ENCODE measurements at regions not wholly inside any gene's neighbourhood (a gene's known extent, or its start where the extent isn't known, plus 50 kb on each side); places are given as distances from the start of the nearest gene placed in this dataset.

- Histone ChIP-seq H3K27me3 (ENCODE audit: insufficient read depth, low read length, poor library complexity) (no peaks in the 10 kb centered on the region), H2AFZ (ENCODE audit: low read depth, low read length) (no peak overlapping the region), H3K4me1 (ENCODE audit: insufficient read depth, low read length) (peaks cover 7% of the 10 kb centered on the region; the same call in 1 of the 2 replicates), H4K20me1 (ENCODE audit: insufficient read depth, low read length) (no peaks in the 10 kb centered on the region), H3K36me3 (ENCODE audit: insufficient read depth, low read length) (no peaks in the 10 kb centered on the region), H3K27ac (ENCODE audit: low read length) (no peak overlapping the region), H3K9ac (ENCODE audit: low read depth, low read length) (no peak overlapping the region), H3K4me3 (ENCODE audit: low read depth in 1 of 2, low read length in 2 of 2) (no peak overlapping the region), H3K79me2 (ENCODE audit: insufficient read depth, low read length) (no peaks in the 10 kb centered on the region), H3K4me2 (ENCODE audit: insufficient read depth, low read length) (no peak overlapping the region), H3K9me3 (ENCODE audit: insufficient read depth, low read length, severe bottlenecking) (no peaks in the 10 kb centered on the region)
- DNase-seq = no peak
- ATAC-seq (ENCODE audit: insufficient read depth, low read depth) = no peak
- no peak for TF ChIP-seq EZH2 (IDR thresholded peaks at IDR 0.05; ENCODE audit: borderline replicate concordance, low read depth, low read length, severe bottlenecking)
- TF ChIP-seq CTCF (IDR thresholded peaks at IDR 0.05; ENCODE audit: borderline replicate concordance, extremely low read depth, low read length, poor library complexity, severe bottlenecking) = no peak
Observed at GRCh38 chr5:68898951-68899471, 194.8 kb upstream of the SLC30A5 start.

GRCh38 chr5:68911840-68912690 is 181.7 kb upstream of the SLC30A5 start:
- Histone ChIP-seq H3K9ac (ENCODE audit: low read depth, low read length) (no peak overlapping the region), H3K36me3 (ENCODE audit: insufficient read depth, low read length) (no peaks in the 10 kb centered on the region), H2AFZ (ENCODE audit: low read depth, low read length) (no peak overlapping the region), H4K20me1 (ENCODE audit: insufficient read depth, low read length) (no peaks in the 10 kb centered on the region), H3K9me3 (ENCODE audit: insufficient read depth, low read length, severe bottlenecking) (no peaks in the 10 kb centered on the region), H3K4me2 (ENCODE audit: insufficient read depth, low read length) (no peak overlapping the region), H3K4me1 (ENCODE audit: insufficient read depth, low read length) (no peaks in the 10 kb centered on the region), H3K79me2 (ENCODE audit: insufficient read depth, low read length) (no peaks in the 10 kb centered on the region), H3K27me3 (ENCODE audit: insufficient read depth, low read length, poor library complexity) (no peaks in the 10 kb centered on the region), H3K27ac (ENCODE audit: low read length) (no peak overlapping the region), H3K4me3 (ENCODE audit: low read depth in 1 of 2, low read length in 2 of 2) (no peak overlapping the region)
- DNase-seq (no peak), ATAC-seq (ENCODE audit: insufficient read depth, low read depth) (no peak)
- TF ChIP-seq CTCF (IDR thresholded peaks at IDR 0.05; ENCODE audit: borderline replicate concordance, extremely low read depth, low read length, poor library complexity, severe bottlenecking) (no peak), EZH2 (IDR thresholded peaks at IDR 0.05; ENCODE audit: borderline replicate concordance, low read depth, low read length, severe bottlenecking) (no peak)

- no peak overlapping the region for H3K9ac ChIP-seq (ENCODE audit: low read depth, low read length)
- peaks cover 7% of the 10 kb centered on the region for H3K9me3 ChIP-seq (ENCODE audit: insufficient read depth, low read length, severe bottlenecking)
- ATAC-seq (ENCODE audit: insufficient read depth, low read depth) (no peak), DNase-seq (no peak)
- no peak overlapping the region for H3K4me2 ChIP-seq (ENCODE audit: insufficient read depth, low read length)
- no peaks in the 10 kb centered on the region for H4K20me1 ChIP-seq (ENCODE audit: insufficient read depth, low read length)
- no peaks in the 10 kb centered on the region for H3K4me1 ChIP-seq (ENCODE audit: insufficient read depth, low read length)
- H2AFZ ChIP-seq (ENCODE audit: low read depth, low read length) = no peak overlapping the region
- H3K4me3 ChIP-seq (ENCODE audit: low read depth in 1 of 2, low read length in 2 of 2) = no peak overlapping the region
- H3K36me3 ChIP-seq (ENCODE audit: insufficient read depth, low read length) = no peaks in the 10 kb centered on the region
- TF ChIP-seq EZH2 (IDR thresholded peaks at IDR 0.05; ENCODE audit: borderline replicate concordance, low read depth, low read length, severe bottlenecking) (no peak), CTCF (IDR thresholded peaks at IDR 0.05; ENCODE audit: borderline replicate concordance, extremely low read depth, low read length, poor library complexity, severe bottlenecking) (no peak)
- H3K27ac ChIP-seq (ENCODE audit: low read length) = no peak overlapping the region
- no peaks in the 10 kb centered on the region for H3K27me3 ChIP-seq (ENCODE audit: insufficient read depth, low read length, poor library complexity)
- no peaks in the 10 kb centered on the region for H3K79me2 ChIP-seq (ENCODE audit: insufficient read depth, low read length)
Observed at GRCh38 chr5:68915079-68915478, 178.7 kb upstream of the SLC30A5 start.

Measured in DND-41 (cell line).